Stimulated activated effector memory CD8-positive, alpha-beta T cell treated with anti-CD3 and anti-CD28 coated beads, Interleukin-12 subunit alpha, Interleukin-12 subunit beta, amount 100 ng/mL, for 72 hours (primary cell): ENCODE measurements at regions not wholly inside any gene's neighbourhood (a gene's known extent, or its start where the extent isn't known, plus 50 kb on each side); places are given as distances from the start of the nearest gene placed in this dataset.
A peak's percentile ranks its signal among the peaks of the same experiment; 100 is the strongest.

Source experiments
- ATAC-seq: fragments of 150-1000 bp; cut with Tn5 transposase; 2 replicates; pipeline ENCODE4 v1.10.0; 2021
- DNase-seq, 2 donors: peaks; one replicate each; pipeline ENCODE4 v3.0.0; 2021 to 2022; ENCODE audit warnings: low spot score in 2 of 2
- H3K27ac Mint-ChIP-seq: one replicate; pipeline ENCODE4 v1.8.0; 2022; ENCODE audit warnings: mild to moderate bottlenecking, mixed read lengths
- H3K36me3 Mint-ChIP-seq: one replicate; pipeline ENCODE4 v1.8.0; 2022; ENCODE audit warnings: mild to moderate bottlenecking, mixed read lengths
- H3K4me1 Mint-ChIP-seq: one replicate; pipeline ENCODE4 v1.8.0; 2022; ENCODE audit warnings: mixed read lengths
- H3K4me3 Mint-ChIP-seq: one replicate; pipeline ENCODE4 v1.8.0; 2022; ENCODE audit warnings: mild to moderate bottlenecking, mixed read lengths
- H3K9me3 Mint-ChIP-seq: one replicate; pipeline ENCODE4 v1.8.0; 2022; ENCODE audit warnings: mixed read lengths

DNA sequence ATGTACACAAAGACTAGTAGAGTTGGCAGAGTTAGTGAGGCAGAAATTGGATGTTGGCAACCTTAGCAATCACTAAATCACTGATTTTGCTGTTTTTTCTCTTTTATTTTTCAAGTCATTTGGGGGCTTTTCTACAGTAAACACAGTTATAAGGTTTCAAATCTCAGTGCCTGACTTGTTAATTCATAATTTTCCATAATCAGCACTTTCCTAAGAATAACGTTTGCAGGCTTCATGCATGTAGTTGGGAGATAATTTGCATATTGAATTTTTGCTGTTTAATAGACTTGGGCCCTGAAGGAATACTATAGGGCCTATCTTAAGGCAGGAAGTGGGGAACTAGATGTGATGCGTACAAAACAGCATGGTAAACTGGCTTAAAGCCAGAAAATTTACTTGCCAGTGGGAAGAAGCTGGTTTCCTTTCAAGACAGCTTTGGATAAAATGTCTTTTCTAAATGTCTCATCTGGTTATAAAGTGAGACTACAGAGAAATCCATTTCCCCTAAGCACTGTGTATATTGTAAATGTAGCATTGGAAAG lies 127.2 kb upstream of the SMIM21 start:
- no peak for ATAC-seq
- H3K4me1 Mint-ChIP-seq = no peaks in the 10 kb centered on the region
- no peak overlapping the region for H3K4me3 Mint-ChIP-seq

GRCh38 chr18:75554176-75554575 lies 126.7 kb upstream of the SMIM21 start:
- ATAC-seq (no peak), DNase-seq (no peak)
- no peaks in the 10 kb centered on the region for H3K9me3 Mint-ChIP-seq
- H3K4me1 Mint-ChIP-seq = no peaks in the 10 kb centered on the region
- no peak overlapping the region for H3K27ac Mint-ChIP-seq
- no peaks in the 10 kb centered on the region for H3K36me3 Mint-ChIP-seq
- no peak overlapping the region for H3K4me3 Mint-ChIP-seq

More for the DNA sequence above, 127.2 kb upstream of the SMIM21 start:
- Mint-ChIP-seq H3K9me3 (no peaks in the 10 kb centered on the region), H3K27ac (no peak overlapping the region), H3K36me3 (no peaks in the 10 kb centered on the region)
- DNase-seq = no peak

DNA sequence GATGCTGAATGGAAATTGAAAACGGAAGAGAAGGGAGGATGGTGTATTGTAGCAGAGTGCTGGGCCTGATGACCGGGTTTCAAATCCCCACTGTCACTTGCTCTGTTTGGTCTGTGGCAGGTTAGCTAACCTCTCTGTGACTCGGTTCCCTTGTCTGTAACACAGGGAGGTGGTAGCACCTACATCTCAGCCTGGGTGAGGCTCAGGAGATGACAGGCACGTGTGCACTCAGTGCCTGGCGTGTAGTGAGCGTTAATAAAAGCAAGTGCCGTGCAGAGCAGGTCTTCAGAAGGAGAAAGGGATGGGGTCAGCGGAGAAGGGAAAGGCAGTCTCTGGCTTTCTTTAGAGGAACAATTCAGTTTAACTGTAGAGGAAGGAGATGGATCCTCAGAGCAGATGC lies 125.5 kb upstream of the SMIM21 start:
- Mint-ChIP-seq H3K36me3 (no peaks in the 10 kb centered on the region), H3K4me1 (no peaks in the 10 kb centered on the region), H3K27ac (no peak overlapping the region), H3K4me3 (no peak overlapping the region), H3K9me3 (no peaks in the 10 kb centered on the region)
- no peak for ATAC-seq
- DNase-seq = no peak

GRCh38 chr18:75551071-75551470 lies 123.6 kb upstream of the SMIM21 start:
- H3K4me1 Mint-ChIP-seq = no peaks in the 10 kb centered on the region
- no peak overlapping the region for H3K27ac Mint-ChIP-seq
- ATAC-seq = no peak
- H3K4me3 Mint-ChIP-seq = no peak overlapping the region
- no peaks in the 10 kb centered on the region for H3K36me3 Mint-ChIP-seq
- DNase-seq = no peak
- no peaks in the 10 kb centered on the region for H3K9me3 Mint-ChIP-seq

GRCh38 chr18:75548353-75548905 lies 120.9 kb upstream of the SMIM21 start:
- no peak overlapping the region for H3K4me3 Mint-ChIP-seq
- DNase-seq (no peak), ATAC-seq (no peak)
- H3K4me1 Mint-ChIP-seq = no peaks in the 10 kb centered on the region
- H3K9me3 Mint-ChIP-seq = no peaks in the 10 kb centered on the region
- no peak overlapping the region for H3K27ac Mint-ChIP-seq
- no peaks in the 10 kb centered on the region for H3K36me3 Mint-ChIP-seq

GRCh38 chr18:75546964-75547363 lies 119.5 kb upstream of the SMIM21 start:
- no peaks in the 10 kb centered on the region for H3K9me3 Mint-ChIP-seq
- no peak for ATAC-seq
- H3K36me3 Mint-ChIP-seq = no peaks in the 10 kb centered on the region
- DNase-seq = no peak
- H3K4me1 Mint-ChIP-seq = no peaks in the 10 kb centered on the region
- H3K27ac Mint-ChIP-seq = no peak overlapping the region
- H3K4me3 Mint-ChIP-seq = no peak overlapping the region

DNA sequence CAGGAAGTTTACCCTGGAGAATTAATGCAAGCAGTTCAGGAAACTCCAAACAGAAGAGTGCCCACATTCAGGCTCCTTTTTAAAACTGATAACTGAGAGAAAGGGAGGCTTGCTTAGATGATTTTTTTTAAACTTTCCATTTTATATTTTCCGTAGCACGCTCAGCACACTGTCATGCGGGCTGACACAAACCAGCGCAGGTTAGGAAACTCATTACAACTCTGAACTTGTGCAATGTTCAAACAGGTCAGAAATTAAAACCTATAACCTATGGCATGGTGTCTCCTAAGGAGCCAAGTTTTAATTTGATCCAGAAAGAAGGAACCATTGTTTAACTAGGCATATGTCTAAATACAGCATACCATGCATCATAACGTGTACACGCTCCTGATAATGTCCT lies 117.7 kb upstream of the SMIM21 start:
- no peak for DNase-seq
- Mint-ChIP-seq H3K36me3 (no peaks in the 10 kb centered on the region), H3K4me1 (no peaks in the 10 kb centered on the region), H3K27ac (no peak overlapping the region), H3K4me3 (no peak overlapping the region), H3K9me3 (no peaks in the 10 kb centered on the region)
- no peak for ATAC-seq

GRCh38 chr18:75544496-75544895 lies 117.0 kb upstream of the SMIM21 start:
- no peak for DNase-seq
- ATAC-seq = no peak
- no peaks in the 10 kb centered on the region for H3K9me3 Mint-ChIP-seq
- no peak overlapping the region for H3K27ac Mint-ChIP-seq
- no peak overlapping the region for H3K4me3 Mint-ChIP-seq
- no peaks in the 10 kb centered on the region for H3K4me1 Mint-ChIP-seq
- no peaks in the 10 kb centered on the region for H3K36me3 Mint-ChIP-seq

- H3K9me3 Mint-ChIP-seq = no peaks in the 10 kb centered on the region
- no peak overlapping the region for H3K4me3 Mint-ChIP-seq
- ATAC-seq (no peak), DNase-seq (no peak)
- no peaks in the 10 kb centered on the region for H3K36me3 Mint-ChIP-seq
- no peaks in the 10 kb centered on the region for H3K4me1 Mint-ChIP-seq
- no peak overlapping the region for H3K27ac Mint-ChIP-seq
Observed at GRCh38 chr18:75544051-75544481, 116.6 kb upstream of the SMIM21 start.

DNA sequence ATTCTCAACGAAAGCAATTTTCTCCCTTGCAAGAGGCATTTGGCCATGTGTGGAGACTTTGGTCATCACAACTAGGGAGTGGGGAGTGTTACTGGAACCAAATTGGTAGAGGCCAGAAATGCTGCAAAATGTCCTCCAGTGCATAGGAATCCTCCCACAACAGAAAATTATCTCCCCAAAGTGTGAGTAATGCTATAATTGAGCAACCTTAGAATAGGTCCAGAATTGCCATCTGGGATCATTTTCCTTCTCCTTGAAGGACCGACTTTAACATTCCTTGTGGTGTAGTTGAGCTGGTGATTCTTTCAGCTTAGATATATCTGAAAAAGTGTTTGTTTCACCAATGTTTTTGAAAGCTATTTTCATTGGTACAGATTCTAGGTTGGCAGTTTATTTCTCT lies 111.2 kb upstream of the SMIM21 start:
- Mint-ChIP-seq H3K4me3 (no peak overlapping the region), H3K27ac (no peak overlapping the region), H3K9me3 (no peaks in the 10 kb centered on the region), H3K36me3 (no peaks in the 10 kb centered on the region), H3K4me1 (no peaks in the 10 kb centered on the region)
- ATAC-seq = no peak
- DNase-seq = no peak

GRCh38 chr18:75533950-75534349 lies 106.4 kb upstream of the SMIM21 start:
- no peak overlapping the region for H3K4me3 Mint-ChIP-seq
- no peak overlapping the region for H3K27ac Mint-ChIP-seq
- H3K9me3 Mint-ChIP-seq = no peaks in the 10 kb centered on the region
- H3K4me1 Mint-ChIP-seq = no peaks in the 10 kb centered on the region
- DNase-seq (no peak), ATAC-seq (no peak)
- no peaks in the 10 kb centered on the region for H3K36me3 Mint-ChIP-seq

DNA sequence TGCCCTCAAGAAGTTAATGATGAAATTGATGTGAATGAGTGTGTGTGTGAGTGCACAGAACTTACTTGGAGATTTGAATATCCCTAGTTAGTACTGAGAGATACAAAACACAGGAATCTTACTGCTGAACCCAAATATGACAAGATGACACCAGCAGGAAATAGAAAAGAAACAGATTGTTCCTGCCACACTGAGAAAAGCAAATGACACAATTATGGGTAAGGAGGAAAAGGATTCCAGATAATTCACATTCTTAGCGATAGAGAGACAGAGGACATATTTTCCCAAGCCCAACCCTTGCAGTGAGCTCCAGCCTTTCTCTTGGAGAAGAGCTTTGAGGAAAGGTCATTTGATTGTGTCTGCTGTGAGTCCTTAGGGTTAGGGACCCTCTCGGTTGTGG lies 105.7 kb upstream of the SMIM21 start:
- Mint-ChIP-seq H3K4me1 (no peaks in the 10 kb centered on the region), H3K9me3 (no peaks in the 10 kb centered on the region), H3K36me3 (no peaks in the 10 kb centered on the region), H3K4me3 (no peak overlapping the region), H3K27ac (no peak overlapping the region)
- DNase-seq = no peak
- no peak for ATAC-seq

DNA sequence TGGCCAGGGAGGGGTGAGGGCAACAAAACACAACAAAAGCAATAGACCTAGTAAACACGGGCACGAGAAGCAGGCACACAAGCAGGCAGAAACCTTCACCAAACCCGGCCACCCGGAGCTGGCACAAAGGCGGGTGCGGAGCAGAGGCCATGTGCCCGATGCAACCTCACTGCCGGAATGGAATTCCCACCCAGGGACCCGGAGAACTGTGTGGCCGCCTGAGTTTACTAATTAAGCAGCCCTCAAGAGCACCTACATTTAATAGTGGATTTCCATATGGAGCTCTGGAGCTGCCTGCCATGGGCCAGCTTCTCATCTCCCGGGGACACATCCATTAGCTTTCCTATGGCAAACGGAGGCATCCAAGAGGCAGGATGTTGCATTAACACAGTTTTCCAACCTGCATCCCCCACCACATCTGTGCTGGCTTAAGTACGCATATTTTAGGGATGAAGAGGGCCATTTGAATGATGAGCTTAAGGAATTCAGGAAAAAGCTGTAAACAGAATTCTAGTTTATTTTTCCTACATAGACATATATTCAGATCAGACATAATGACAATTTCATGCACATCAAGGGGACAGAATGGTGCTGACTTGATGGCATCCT lies 104.5 kb upstream of the SMIM21 start:
- Mint-ChIP-seq H3K4me3 (no peak overlapping the region), H3K36me3 (no peaks in the 10 kb centered on the region), H3K4me1 (no peaks in the 10 kb centered on the region), H3K9me3 (no peaks in the 10 kb centered on the region), H3K27ac (no peak overlapping the region)
- DNase-seq = no peak
- ATAC-seq = no peak

- ATAC-seq (peak; percentile 31), DNase-seq (no peak)
- no peak overlapping the region for H3K27ac Mint-ChIP-seq
- H3K4me1 Mint-ChIP-seq = no peaks in the 10 kb centered on the region
- no peaks in the 10 kb centered on the region for H3K9me3 Mint-ChIP-seq
- no peaks in the 10 kb centered on the region for H3K36me3 Mint-ChIP-seq
- H3K4me3 Mint-ChIP-seq = no peak overlapping the region
Observed at GRCh38 chr18:75531212-75531850, 103.8 kb upstream of the SMIM21 start.

GRCh38 chr18:75530566-75531211 lies 103.2 kb upstream of the SMIM21 start:
- no peak overlapping the region for H3K4me3 Mint-ChIP-seq
- no peak for DNase-seq
- H3K27ac Mint-ChIP-seq = no peak overlapping the region
- ATAC-seq = no peak
- no peaks in the 10 kb centered on the region for H3K9me3 Mint-ChIP-seq
- no peaks in the 10 kb centered on the region for H3K4me1 Mint-ChIP-seq
- H3K36me3 Mint-ChIP-seq = no peaks in the 10 kb centered on the region

GRCh38 chr18:75530118-75530517 lies 102.6 kb upstream of the SMIM21 start:
- H3K9me3 Mint-ChIP-seq = no peaks in the 10 kb centered on the region
- DNase-seq = no peak
- H3K27ac Mint-ChIP-seq = no peak overlapping the region
- H3K4me3 Mint-ChIP-seq = no peak overlapping the region
- no peaks in the 10 kb centered on the region for H3K36me3 Mint-ChIP-seq
- no peaks in the 10 kb centered on the region for H3K4me1 Mint-ChIP-seq
- ATAC-seq = no peak
